ENCODE measurements at regions not wholly inside any gene's neighbourhood (a gene's known extent, or its start where the extent isn't known, plus 50 kb on each side); places are given as distances from the start of the nearest gene placed in this dataset.

DNA sequence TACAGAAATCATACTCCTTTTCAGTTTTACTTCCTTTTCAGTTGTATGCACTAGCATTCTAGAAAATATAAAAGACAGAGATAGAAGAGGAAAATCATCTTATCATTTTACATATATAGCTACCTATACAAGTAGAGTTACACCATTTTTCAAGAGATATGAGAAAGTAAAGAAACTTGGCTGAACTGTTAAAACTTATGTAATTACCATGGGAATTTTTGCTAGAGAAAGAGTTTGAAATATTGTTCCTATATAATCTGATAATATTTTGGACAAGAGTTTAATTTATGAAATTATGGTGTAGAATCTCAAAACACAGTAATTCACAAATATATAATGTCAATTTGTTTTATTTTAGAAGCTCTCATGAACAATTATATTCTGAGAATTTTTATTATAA lies 180.8 kb downstream of the PLPPR4 start:
- no peak overlapping the region for H3K27ac Mint-ChIP-seq (ENCODE audit: unreplicated experiment)
- H3K4me1 Mint-ChIP-seq (ENCODE audit: unreplicated experiment): no peaks in the 10 kb centered on the region
- TF ChIP-seq CTCF (IDR thresholded peaks at IDR 0.05; ENCODE audit: unreplicated experiment): no peak
- no peaks in the 10 kb centered on the region for H3K27me3 Mint-ChIP-seq (ENCODE audit: unreplicated experiment)
- DNase-seq (ENCODE audit: low spot score): no peak
- H3K4me3 Mint-ChIP-seq (ENCODE audit: unreplicated experiment): no peak overlapping the region
- no peaks in the 10 kb centered on the region for H3K36me3 Mint-ChIP-seq (ENCODE audit: low read depth, unreplicated experiment)
- H3K9me3 Mint-ChIP-seq (ENCODE audit: unreplicated experiment): no peaks in the 10 kb centered on the region

DNA sequence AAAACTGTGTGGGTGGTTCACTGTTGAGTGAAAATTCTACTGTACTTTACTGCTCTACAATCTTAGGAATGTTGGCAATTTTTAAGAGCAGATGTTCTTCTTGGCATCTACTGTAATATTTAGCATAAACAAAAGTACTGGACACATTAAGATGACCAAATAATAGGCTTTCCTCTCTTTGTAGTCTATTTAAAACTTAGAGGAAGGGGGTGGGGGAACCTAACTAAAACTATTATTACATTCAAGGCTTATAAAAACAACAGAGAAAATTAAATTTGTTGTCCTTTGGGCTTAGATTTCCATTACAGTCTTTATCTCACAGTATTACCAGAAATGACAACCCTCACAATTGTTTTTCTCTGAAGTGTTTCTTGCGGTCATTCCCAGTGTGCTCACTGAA lies 181.2 kb downstream of the PLPPR4 start:
- Mint-ChIP-seq H3K9me3 (ENCODE audit: unreplicated experiment) (no peaks in the 10 kb centered on the region), H3K27ac (ENCODE audit: unreplicated experiment) (no peak overlapping the region), H3K36me3 (ENCODE audit: low read depth, unreplicated experiment) (no peaks in the 10 kb centered on the region), H3K4me3 (ENCODE audit: unreplicated experiment) (no peak overlapping the region), H3K4me1 (ENCODE audit: unreplicated experiment) (no peaks in the 10 kb centered on the region), H3K27me3 (ENCODE audit: unreplicated experiment) (no peaks in the 10 kb centered on the region)
- DNase-seq (ENCODE audit: low spot score): no peak
- TF ChIP-seq CTCF (IDR thresholded peaks at IDR 0.05; ENCODE audit: unreplicated experiment): no peak

GRCh38 chr1:99447721-99448120 lies 183.4 kb downstream of the PLPPR4 start:
- no peaks in the 10 kb centered on the region for H3K4me1 Mint-ChIP-seq (ENCODE audit: unreplicated experiment)
- no peak for DNase-seq (ENCODE audit: low spot score)
- no peak overlapping the region for H3K4me3 Mint-ChIP-seq (ENCODE audit: unreplicated experiment)
- no peak for TF ChIP-seq CTCF (IDR thresholded peaks at IDR 0.05; ENCODE audit: unreplicated experiment)
- H3K27me3 Mint-ChIP-seq (ENCODE audit: unreplicated experiment): no peaks in the 10 kb centered on the region
- no peak overlapping the region for H3K27ac Mint-ChIP-seq (ENCODE audit: unreplicated experiment)
- no peaks in the 10 kb centered on the region for H3K9me3 Mint-ChIP-seq (ENCODE audit: unreplicated experiment)
- H3K36me3 Mint-ChIP-seq (ENCODE audit: low read depth, unreplicated experiment): no peaks in the 10 kb centered on the region

- Mint-ChIP-seq H3K27ac (ENCODE audit: unreplicated experiment) (no peak overlapping the region), H3K4me1 (ENCODE audit: unreplicated experiment) (no peaks in the 10 kb centered on the region), H3K36me3 (ENCODE audit: low read depth, unreplicated experiment) (no peaks in the 10 kb centered on the region), H3K9me3 (ENCODE audit: unreplicated experiment) (no peaks in the 10 kb centered on the region), H3K4me3 (ENCODE audit: unreplicated experiment) (no peak overlapping the region), H3K27me3 (ENCODE audit: unreplicated experiment) (peaks cover 3% of the 10 kb centered on the region)
- TF ChIP-seq CTCF (IDR thresholded peaks at IDR 0.05; ENCODE audit: unreplicated experiment): no peak
- DNase-seq (ENCODE audit: low spot score): no peak
These were observed 190.2 kb upstream of the PALMD start for GRCh38 chr1:99455760-99456159.

- TF ChIP-seq CTCF (IDR thresholded peaks at IDR 0.05; ENCODE audit: unreplicated experiment): no peak
- no peaks in the 10 kb centered on the region for H3K36me3 Mint-ChIP-seq (ENCODE audit: low read depth, unreplicated experiment)
- peaks cover 3% of the 10 kb centered on the region for H3K27me3 Mint-ChIP-seq (ENCODE audit: unreplicated experiment)
- peak overlapping the region; percentile 15 for H3K27ac Mint-ChIP-seq (ENCODE audit: unreplicated experiment)
- no peaks in the 10 kb centered on the region for H3K9me3 Mint-ChIP-seq (ENCODE audit: unreplicated experiment)
- DNase-seq (ENCODE audit: low spot score): no peak
- H3K4me3 Mint-ChIP-seq (ENCODE audit: unreplicated experiment): no peak overlapping the region
- no peaks in the 10 kb centered on the region for H3K4me1 Mint-ChIP-seq (ENCODE audit: unreplicated experiment)
These were observed 189.4 kb upstream of the PALMD start for GRCh38 chr1:99456536-99456935.
